Karpas-422 (cell line): ENCODE measurements at regions not wholly inside any gene's neighbourhood (a gene's known extent, or its start where the extent isn't known, plus 50 kb on each side); places are given as distances from the start of the nearest gene placed in this dataset.
"Not testable (repeated sequence)": the region's sequence is repeated elsewhere in the genome, so short reads cannot be mapped to it uniquely, and the experiment has no call there.

Experiments
- DNase-seq: peaks from one replicate; pipeline ENCODE4 v3.0.0-alpha.2; 2015
- H2AFZ ChIP-seq: fragments of 200-600 bp; sonication (generic); 2 replicates; pipeline ENCODE4 v1.6.1; 2014; ENCODE audit warnings: antibody characterized with exemption, low read length, mixed read lengths
- H3K27ac ChIP-seq: fragments of 200-600 bp; sonication (generic); 2 replicates; pipeline ENCODE4 v1.5.1; 2014; ENCODE audit warnings: mild to moderate bottlenecking, low read length, moderate library complexity
- H3K27me3 ChIP-seq: fragments of 200-600 bp; sonication (generic); 2 replicates; pipeline ENCODE4 v1.6.1; 2014; ENCODE audit warnings: low read length, mixed read lengths
- H3K36me3 ChIP-seq: fragments of 200-600 bp; sonication (generic); 2 replicates; pipeline ENCODE4 v1.6.1; 2014; ENCODE audit warnings: low read length, mixed read lengths; ENCODE audit not compliant: insufficient read depth
- H3K4me1 ChIP-seq: fragments of 200-600 bp; sonication (generic); 2 replicates; pipeline ENCODE4 v1.6.1; 2014; ENCODE audit warnings: mild to moderate bottlenecking, low read length, mixed read lengths
- H3K4me2 ChIP-seq: fragments of 200-600 bp; sonication (generic); 2 replicates; pipeline ENCODE4 v1.6.1; 2014; ENCODE audit warnings: low read length, low read depth, mild to moderate bottlenecking; ENCODE audit not compliant: poor library complexity, severe bottlenecking
- H3K4me3 ChIP-seq: fragments of 200-600 bp; sonication (generic); 2 replicates; pipeline ENCODE4 v1.5.1; 2014; ENCODE audit warnings: mild to moderate bottlenecking, antibody characterized with exemption, low read length, mixed read lengths
- H3K79me2 ChIP-seq: fragments of 200-600 bp; sonication (generic); 2 replicates; pipeline ENCODE4 v1.6.1; 2014; ENCODE audit warnings: mild to moderate bottlenecking, low read length, mixed read lengths
- H3K9ac ChIP-seq: fragments of 200-600 bp; sonication (generic); 2 replicates; pipeline ENCODE4 v1.6.0; 2014; ENCODE audit warnings: low read length
- H3K9me2 ChIP-seq: fragments of 200-600 bp; sonication (generic), shearing (Covaris generic); replicated peaks from 2 replicates; pipeline ENCODE4 v1.6.0; 2014; ENCODE audit warnings: mild to moderate bottlenecking, low read length, moderate library complexity; ENCODE audit not compliant: insufficient read depth
- H3K9me3 ChIP-seq: fragments of 300-700, 200-600 bp; sonication (generic); 2 replicates; pipeline ENCODE4 v1.6.1; 2014; ENCODE audit warnings: low read length, mixed read lengths
- H4K20me1 ChIP-seq: fragments of 200-600 bp; sonication (generic); 2 replicates; pipeline ENCODE4 v1.6.1; 2014; ENCODE audit warnings: mild to moderate bottlenecking, antibody characterized with exemption, low read length, low read depth; ENCODE audit not compliant: insufficient read depth

GRCh38 chr10:131554821-131555220, 243.3 kb upstream of the TCERG1L start:
- Histone ChIP-seq H3K9ac (no peak overlapping the region), H3K9me2 (no peaks in the 10 kb centered on the region), H3K79me2 (no peaks in the 10 kb centered on the region), H3K4me3 (no peak overlapping the region), H3K9me3 (no peaks in the 10 kb centered on the region), H3K36me3 (no peaks in the 10 kb centered on the region), H4K20me1 (no peaks in the 10 kb centered on the region), H2AFZ (no peak overlapping the region), H3K27me3 (no peaks in the 10 kb centered on the region), H3K4me2 (no peak overlapping the region), H3K27ac (no peak overlapping the region), H3K4me1 (no peaks in the 10 kb centered on the region)
- DNase-seq: no peak

- DNase-seq: no peak
- no peak overlapping the region for H2AFZ ChIP-seq
- H3K9me2 ChIP-seq: no peaks in the 10 kb centered on the region
- H3K79me2 ChIP-seq: no peaks in the 10 kb centered on the region
- no peak overlapping the region for H3K27ac ChIP-seq
- no peaks in the 10 kb centered on the region for H3K4me1 ChIP-seq
- no peaks in the 10 kb centered on the region for H3K9me3 ChIP-seq
- no peak overlapping the region for H3K4me2 ChIP-seq
- no peaks in the 10 kb centered on the region for H3K27me3 ChIP-seq
- H4K20me1 ChIP-seq: no peaks in the 10 kb centered on the region
- H3K4me3 ChIP-seq: no peak overlapping the region
- no peaks in the 10 kb centered on the region for H3K36me3 ChIP-seq
- no peak overlapping the region for H3K9ac ChIP-seq
Observed at GRCh38 chr10:131555406-131555805, 243.9 kb upstream of the TCERG1L start.

- H3K4me3 ChIP-seq: no peak overlapping the region
- no peaks in the 10 kb centered on the region for H4K20me1 ChIP-seq
- H3K9me2 ChIP-seq: no peaks in the 10 kb centered on the region
Observed at GRCh38 chr10:131556061-131556896, 244.8 kb upstream of the TCERG1L start.

GRCh38 chr10:131556897-131557495, 245.5 kb upstream of the TCERG1L start:
- Histone ChIP-seq H4K20me1 (no peaks in the 10 kb centered on the region), H3K9me2 (no peaks in the 10 kb centered on the region), H3K36me3 (no peaks in the 10 kb centered on the region), H3K79me2 (no peaks in the 10 kb centered on the region), H3K4me2 (no peak overlapping the region), H2AFZ (no peak overlapping the region), H3K9ac (no peak overlapping the region), H3K9me3 (no peaks in the 10 kb centered on the region), H3K4me3 (no peak overlapping the region), H3K27ac (no peak overlapping the region), H3K4me1 (no peaks in the 10 kb centered on the region), H3K27me3 (no peaks in the 10 kb centered on the region)
- DNase-seq: no peak

More at GRCh38 chr10:131556061-131556896, 244.8 kb upstream of the TCERG1L start:
- Histone ChIP-seq H3K9ac (no peak overlapping the region), H2AFZ (no peak overlapping the region), H3K4me1 (no peaks in the 10 kb centered on the region), H3K4me2 (no peak overlapping the region), H3K27me3 (no peaks in the 10 kb centered on the region), H3K9me3 (no peaks in the 10 kb centered on the region), H3K27ac (no peak overlapping the region), H3K79me2 (no peaks in the 10 kb centered on the region), H3K36me3 (no peaks in the 10 kb centered on the region)
- no peak for DNase-seq

GRCh38 chr10:131557956-131558355, 246.4 kb upstream of the TCERG1L start:
- not testable (repeated sequence) for H2AFZ ChIP-seq, H3K4me2 ChIP-seq, H3K27ac ChIP-seq, H3K36me3 ChIP-seq, H3K9me2 ChIP-seq, H4K20me1 ChIP-seq, H3K9ac ChIP-seq, H3K4me3 ChIP-seq, H3K79me2 ChIP-seq, H3K4me1 ChIP-seq, H3K9me3 ChIP-seq, DNase-seq, H3K27me3 ChIP-seq

- Histone ChIP-seq H3K27ac (no peak overlapping the region), H3K4me2 (no peak overlapping the region), H3K27me3 (no peaks in the 10 kb centered on the region), H3K4me3 (no peak overlapping the region), H3K79me2 (no peaks in the 10 kb centered on the region), H3K36me3 (no peaks in the 10 kb centered on the region), H3K4me1 (no peaks in the 10 kb centered on the region), H4K20me1 (no peaks in the 10 kb centered on the region), H2AFZ (no peak overlapping the region), H3K9me3 (no peaks in the 10 kb centered on the region), H3K9ac (no peak overlapping the region), H3K9me2 (no peaks in the 10 kb centered on the region)
- DNase-seq: no peak
Observed at GRCh38 chr10:131559450-131559911, 248.0 kb upstream of the TCERG1L start.

- Histone ChIP-seq H3K27me3 (no peaks in the 10 kb centered on the region), H3K4me2 (no peak overlapping the region), H3K79me2 (no peaks in the 10 kb centered on the region), H3K4me3 (no peak overlapping the region), H3K9me3 (no peaks in the 10 kb centered on the region), H3K9ac (no peak overlapping the region), H3K4me1 (no peaks in the 10 kb centered on the region), H3K36me3 (no peaks in the 10 kb centered on the region), H3K9me2 (no peaks in the 10 kb centered on the region), H4K20me1 (no peaks in the 10 kb centered on the region), H3K27ac (no peak overlapping the region), H2AFZ (no peak overlapping the region)
- no peak for DNase-seq
Observed at GRCh38 chr10:131560166-131560565, 248.6 kb upstream of the TCERG1L start.

GRCh38 chr10:131560706-131561355, 249.3 kb upstream of the TCERG1L start:
- H3K4me2 ChIP-seq: no peak overlapping the region
- no peaks in the 10 kb centered on the region for H3K79me2 ChIP-seq
- no peak overlapping the region for H3K9ac ChIP-seq
- H2AFZ ChIP-seq: no peak overlapping the region
- DNase-seq: no peak
- no peak overlapping the region for H3K4me3 ChIP-seq
- no peaks in the 10 kb centered on the region for H3K27me3 ChIP-seq
- H4K20me1 ChIP-seq: no peaks in the 10 kb centered on the region
- no peaks in the 10 kb centered on the region for H3K4me1 ChIP-seq
- no peak overlapping the region for H3K27ac ChIP-seq
- no peaks in the 10 kb centered on the region for H3K9me2 ChIP-seq
- no peaks in the 10 kb centered on the region for H3K9me3 ChIP-seq
- no peaks in the 10 kb centered on the region for H3K36me3 ChIP-seq
